ENCODE measurements at regions not wholly inside any gene's neighbourhood (a gene's known extent, or its start where the extent isn't known, plus 50 kb on each side); places are given as distances from the start of the nearest gene placed in this dataset.
A peak's percentile ranks its signal among the peaks of the same experiment; 100 is the strongest.

- DNase-seq (ENCODE audit: low read depth in 4 of 6, low spot score in 6 of 6): peak in 1 of 6 donors; percentile 46
- 96% methylated on average over 4 of the region's 7 CpGs for WGBS (ENCODE audit: insufficient coverage)
- H3K27ac ChIP-seq (ENCODE audit: low read depth, low read length): no peak overlapping the region
Measured at GRCh38 chr2:198587240-198587639, 782.8 kb downstream of the PLCL1 start.

GRCh38 chr2:198571393-198571792 lies 767.0 kb downstream of the PLCL1 start:
- Histone ChIP-seq H3K9me3 (ENCODE audit: control insufficient read depth, insufficient read depth, low read length) (peaks cover 2% of the 10 kb centered on the region), H3K4me1 (ENCODE audit: control insufficient read depth, insufficient read depth, low read length) (no peaks in the 10 kb centered on the region), H3K27ac (ENCODE audit: low read depth, low read length) (no peak overlapping the region), H3K27me3 (ENCODE audit: control insufficient read depth, insufficient read depth, low read length) (no peaks in the 10 kb centered on the region), H3K4me3 (ENCODE audit: low read depth, low read length) (no peak overlapping the region), H3K36me3 (ENCODE audit: control insufficient read depth, insufficient read depth, low read length) (no peaks in the 10 kb centered on the region)
- DNase-seq (ENCODE audit: low read depth in 4 of 6, low spot score in 6 of 6): peak in 1 of 6 donors; percentile 77
- no CpG with 5 or more reads among the region's 4 CpGs for WGBS (ENCODE audit: insufficient coverage)

More at GRCh38 chr2:198587240-198587639, 782.8 kb downstream of the PLCL1 start:
- Histone ChIP-seq H3K27me3 (ENCODE audit: control insufficient read depth, insufficient read depth, low read length) (no peaks in the 10 kb centered on the region), H3K9me3 (ENCODE audit: control insufficient read depth, insufficient read depth, low read length) (no peaks in the 10 kb centered on the region), H3K4me1 (ENCODE audit: control insufficient read depth, insufficient read depth, low read length) (no peaks in the 10 kb centered on the region), H3K36me3 (ENCODE audit: control insufficient read depth, insufficient read depth, low read length) (no peaks in the 10 kb centered on the region), H3K4me3 (ENCODE audit: low read depth, low read length) (no peak overlapping the region)

GRCh38 chr2:198558176-198558575 lies 753.8 kb downstream of the PLCL1 start:
- Histone ChIP-seq H3K4me1 (ENCODE audit: control insufficient read depth, insufficient read depth, low read length) (no peaks in the 10 kb centered on the region), H3K27me3 (ENCODE audit: control insufficient read depth, insufficient read depth, low read length) (no peaks in the 10 kb centered on the region), H3K27ac (ENCODE audit: low read depth, low read length) (no peak overlapping the region), H3K4me3 (ENCODE audit: low read depth, low read length) (no peak overlapping the region), H3K36me3 (ENCODE audit: control insufficient read depth, insufficient read depth, low read length) (no peaks in the 10 kb centered on the region), H3K9me3 (ENCODE audit: control insufficient read depth, insufficient read depth, low read length) (no peaks in the 10 kb centered on the region)
- WGBS (ENCODE audit: insufficient coverage): 100% methylated on average over 1 of the region's 2 CpGs
- peak in 1 of 6 donors; percentile 89 for DNase-seq (ENCODE audit: low read depth in 4 of 6, low spot score in 6 of 6)

GRCh38 chr2:198546122-198546521 lies 741.7 kb downstream of the PLCL1 start:
- Histone ChIP-seq H3K4me1 (ENCODE audit: control insufficient read depth, insufficient read depth, low read length) (no peaks in the 10 kb centered on the region), H3K4me3 (ENCODE audit: low read depth, low read length) (no peak overlapping the region), H3K9me3 (ENCODE audit: control insufficient read depth, insufficient read depth, low read length) (no peaks in the 10 kb centered on the region), H3K27ac (ENCODE audit: low read depth, low read length) (no peak overlapping the region), H3K36me3 (ENCODE audit: control insufficient read depth, insufficient read depth, low read length) (no peaks in the 10 kb centered on the region), H3K27me3 (ENCODE audit: control insufficient read depth, insufficient read depth, low read length) (no peaks in the 10 kb centered on the region)
- peak in 3 of 6 donors; percentile 12 to 57 (median 42) for DNase-seq (ENCODE audit: low read depth in 4 of 6, low spot score in 6 of 6)
- 25% methylated on average over 2 of the region's 2 CpGs for WGBS (ENCODE audit: insufficient coverage)

GRCh38 chr2:198545411-198545810 lies 741.0 kb downstream of the PLCL1 start:
- WGBS (ENCODE audit: insufficient coverage): no CpG with 5 or more reads among the region's 3 CpGs
- no peaks in the 10 kb centered on the region for H3K27me3 ChIP-seq (ENCODE audit: control insufficient read depth, insufficient read depth, low read length)
- no peaks in the 10 kb centered on the region for H3K4me1 ChIP-seq (ENCODE audit: control insufficient read depth, insufficient read depth, low read length)
- H3K9me3 ChIP-seq (ENCODE audit: control insufficient read depth, insufficient read depth, low read length): no peaks in the 10 kb centered on the region
- no peaks in the 10 kb centered on the region for H3K36me3 ChIP-seq (ENCODE audit: control insufficient read depth, insufficient read depth, low read length)
- peak in 1 of 6 donors; percentile 9 for DNase-seq (ENCODE audit: low read depth in 4 of 6, low spot score in 6 of 6)
- H3K27ac ChIP-seq (ENCODE audit: low read depth, low read length): no peak overlapping the region
- no peak overlapping the region for H3K4me3 ChIP-seq (ENCODE audit: low read depth, low read length)

- no peaks in the 10 kb centered on the region for H3K36me3 ChIP-seq (ENCODE audit: control insufficient read depth, insufficient read depth, low read length)
- no peaks in the 10 kb centered on the region for H3K9me3 ChIP-seq (ENCODE audit: control insufficient read depth, insufficient read depth, low read length)
- H3K27me3 ChIP-seq (ENCODE audit: control insufficient read depth, insufficient read depth, low read length): no peaks in the 10 kb centered on the region
- DNase-seq (ENCODE audit: low read depth in 4 of 6, low spot score in 6 of 6): peak in 1 of 6 donors; percentile 55
- WGBS (ENCODE audit: insufficient coverage): no CpG with 5 or more reads among the region's 1 CpG
- no peak overlapping the region for H3K27ac ChIP-seq (ENCODE audit: low read depth, low read length)
- no peak overlapping the region for H3K4me3 ChIP-seq (ENCODE audit: low read depth, low read length)
- no peaks in the 10 kb centered on the region for H3K4me1 ChIP-seq (ENCODE audit: control insufficient read depth, insufficient read depth, low read length)
Measured at GRCh38 chr2:198544461-198544860, 740.1 kb downstream of the PLCL1 start.

GRCh38 chr2:198534756-198535155 lies 730.4 kb downstream of the PLCL1 start:
- Histone ChIP-seq H3K9me3 (ENCODE audit: control insufficient read depth, insufficient read depth, low read length) (no peaks in the 10 kb centered on the region), H3K4me3 (ENCODE audit: low read depth, low read length) (no peak overlapping the region), H3K27ac (ENCODE audit: low read depth, low read length) (no peak overlapping the region), H3K4me1 (ENCODE audit: control insufficient read depth, insufficient read depth, low read length) (no peaks in the 10 kb centered on the region), H3K36me3 (ENCODE audit: control insufficient read depth, insufficient read depth, low read length) (no peaks in the 10 kb centered on the region), H3K27me3 (ENCODE audit: control insufficient read depth, insufficient read depth, low read length) (no peaks in the 10 kb centered on the region)
- DNase-seq (ENCODE audit: low read depth in 4 of 6, low spot score in 6 of 6): no peak
- WGBS (ENCODE audit: insufficient coverage): 100% methylated on average over 3 of the region's 3 CpGs

- Histone ChIP-seq H3K27me3 (ENCODE audit: control insufficient read depth, insufficient read depth, low read length) (no peaks in the 10 kb centered on the region), H3K27ac (ENCODE audit: low read depth, low read length) (no peak overlapping the region), H3K36me3 (ENCODE audit: control insufficient read depth, insufficient read depth, low read length) (no peaks in the 10 kb centered on the region), H3K9me3 (ENCODE audit: control insufficient read depth, insufficient read depth, low read length) (no peaks in the 10 kb centered on the region), H3K4me1 (ENCODE audit: control insufficient read depth, insufficient read depth, low read length) (no peaks in the 10 kb centered on the region), H3K4me3 (ENCODE audit: low read depth, low read length) (no peak overlapping the region)
- peak in 1 of 6 donors; percentile 14 for DNase-seq (ENCODE audit: low read depth in 4 of 6, low spot score in 6 of 6)
- no CpG with 5 or more reads among the region's 5 CpGs for WGBS (ENCODE audit: insufficient coverage)
Measured at GRCh38 chr2:198525211-198525969, 721.0 kb downstream of the PLCL1 start.

- Histone ChIP-seq H3K36me3 (ENCODE audit: control insufficient read depth, insufficient read depth, low read length) (no peaks in the 10 kb centered on the region), H3K27me3 (ENCODE audit: control insufficient read depth, insufficient read depth, low read length) (no peaks in the 10 kb centered on the region)
Measured at GRCh38 chr2:198523710-198524109, 719.3 kb downstream of the PLCL1 start.

GRCh38 chr2:198518935-198519334 lies 714.5 kb downstream of the PLCL1 start:
- no peak overlapping the region for H3K27ac ChIP-seq (ENCODE audit: low read depth, low read length)
- H3K9me3 ChIP-seq (ENCODE audit: control insufficient read depth, insufficient read depth, low read length): peaks cover 1% of the 10 kb centered on the region
- no peaks in the 10 kb centered on the region for H3K27me3 ChIP-seq (ENCODE audit: control insufficient read depth, insufficient read depth, low read length)
- no peak overlapping the region for H3K4me3 ChIP-seq (ENCODE audit: low read depth, low read length)
- no peaks in the 10 kb centered on the region for H3K36me3 ChIP-seq (ENCODE audit: control insufficient read depth, insufficient read depth, low read length)
- no CpG with 5 or more reads among the region's 2 CpGs for WGBS (ENCODE audit: insufficient coverage)
- no peak for DNase-seq (ENCODE audit: low read depth in 4 of 6, low spot score in 6 of 6)
- H3K4me1 ChIP-seq (ENCODE audit: control insufficient read depth, insufficient read depth, low read length): no peaks in the 10 kb centered on the region

More at GRCh38 chr2:198523710-198524109, 719.3 kb downstream of the PLCL1 start:
- DNase-seq (ENCODE audit: low read depth in 4 of 6, low spot score in 6 of 6): peak in 1 of 6 donors; percentile 15
- Histone ChIP-seq H3K4me1 (ENCODE audit: control insufficient read depth, insufficient read depth, low read length) (no peaks in the 10 kb centered on the region), H3K27ac (ENCODE audit: low read depth, low read length) (no peak overlapping the region), H3K4me3 (ENCODE audit: low read depth, low read length) (no peak overlapping the region), H3K9me3 (ENCODE audit: control insufficient read depth, insufficient read depth, low read length) (no peaks in the 10 kb centered on the region)
- no CpG with 5 or more reads among the region's 2 CpGs for WGBS (ENCODE audit: insufficient coverage)

Data from spinal cord (tissue), 9 donors.